Sigmoid colon (tissue), 6 donors: ENCODE measurements at regions not wholly inside any gene's neighbourhood (a gene's known extent, or its start where the extent isn't known, plus 50 kb on each side); places are given as distances from the start of the nearest gene placed in this dataset.
"Not testable (repeated sequence)": the region's sequence is repeated elsewhere in the genome, so short reads cannot be mapped to it uniquely, and the experiment has no call there.

Source experiments
- DNase-seq: peaks from one replicate; pipeline ENCODE4 v3.0.0-alpha.2; 2019
- H3K27ac ChIP-seq, 4 donors: fragments of 200-600 bp; sonication (generic); one replicate each; pipeline ENCODE4 v1.5.1; 2016 to 2019; ENCODE audit warnings: mild to moderate bottlenecking in 1 of 4
- H3K27me3 ChIP-seq, 3 donors: fragments of 200-600 bp; sonication (generic); one replicate each; pipeline ENCODE4 v1.5.1; 2019; ENCODE audit warnings: mild to moderate bottlenecking in 1 of 3
- H3K36me3 ChIP-seq, 4 donors: fragments of 200-600 bp; sonication (generic); one replicate each; pipeline ENCODE4 v1.5.1; 2016 to 2019
- H3K4me1 ChIP-seq, 4 donors: fragments of 200-600 bp; sonication (generic); one replicate each; pipeline ENCODE4 v1.5.1; 2017 to 2019
- H3K4me3 ChIP-seq, 4 donors: fragments of 200-600 bp; sonication (generic); one replicate each; pipeline ENCODE4 v1.5.1; 2017 to 2019; ENCODE audit warnings: mild to moderate bottlenecking in 2 of 4, moderate library complexity in 1 of 4
- H3K9me3 ChIP-seq, 4 donors: fragments of 200-600 bp in 3 of 4; sonication (generic) in 3 of 4; one replicate each; pipeline versions ENCODE4 v1.5.1 to v1.6.1; 2013 to 2019
- CTCF ChIP-seq, 4 experiments: fragments of 450-650 bp in 3 of 4; fragments of 200-600 bp in 1 of 4; IDR thresholded peaks; one replicate each; pipeline ENCODE4 v1.5.1; 2016 to 2019; ENCODE audit warnings: antibody characterized with exemption in 4 of 4, mild to moderate bottlenecking in 3 of 4, moderate library complexity in 2 of 4
- EP300 ChIP-seq, 4 donors: sonication (generic); formaldehyde crosslinking; IDR thresholded peaks; one replicate each; pipeline ENCODE4 v1.6.1; 2017; ENCODE audit warnings: antibody characterized with exemption in 4 of 4
- POLR2A ChIP-seq, 2 donors: fragments of 450-650 bp; IDR thresholded peaks; one replicate each; pipeline ENCODE4 v1.6.1; 2016; ENCODE audit warnings: antibody characterized with exemption in 2 of 2, mild to moderate bottlenecking in 2 of 2, moderate library complexity in 2 of 2
- POLR2AphosphoS5 ChIP-seq, 4 donors: sonication (generic); formaldehyde crosslinking; IDR thresholded peaks; one replicate each; pipeline ENCODE4 v1.6.1; 2017; ENCODE audit warnings: antibody characterized with exemption in 4 of 4
- WGBS, 2 donors: extraction: QIAGEN DNeasy Blood & Tissue Kit; methylation state at CpG; one replicate each; pipeline ENCODE4 v1.1.7; 2013; 5-methylcytosine and 5-hydroxymethylcytosine counted together
- intact Hi-C: fragments of 100-400 bp; cut with DNase I; formaldehyde crosslinking; loops from one replicate; pipeline ENCODE4 v1.15.1; 2023
- donor health status: healthy with polysubstance abuse.
- donor health status: healthy.

GRCh38 chr5:163269624-163270023 is 167.8 kb upstream of the CCNG1 start:
- no peaks in the 10 kb centered on the region for H3K27me3 ChIP-seq
- TF ChIP-seq EP300 (IDR thresholded peaks at IDR 0.05) (no peak), CTCF (IDR thresholded peaks at IDR 0.05) (no peak), POLR2AphosphoS5 (IDR thresholded peaks at IDR 0.05) (no peak), POLR2A (IDR thresholded peaks at IDR 0.05) (no peak)
- H3K27ac ChIP-seq: no peak overlapping the region
- no peak for DNase-seq
- H3K4me1 ChIP-seq: no peaks in the 10 kb centered on the region
- intact Hi-C loops: no loop called here
- no peaks in the 10 kb centered on the region for H3K36me3 ChIP-seq
- H3K9me3 ChIP-seq: no peaks in the 10 kb centered on the region
- H3K4me3 ChIP-seq: no peak overlapping the region

- no peak for DNase-seq
- intact Hi-C loops: no loop called here
- no peak for TF ChIP-seq POLR2A (IDR thresholded peaks at IDR 0.05)
- TF ChIP-seq EP300 (IDR thresholded peaks at IDR 0.05): no peak
- no peak for TF ChIP-seq CTCF (IDR thresholded peaks at IDR 0.05)
- no peak for TF ChIP-seq POLR2AphosphoS5 (IDR thresholded peaks at IDR 0.05)
- H3K9me3 ChIP-seq: no peaks in the 10 kb centered on the region
- no peaks in the 10 kb centered on the region for H3K27me3 ChIP-seq
- no peaks in the 10 kb centered on the region for H3K4me1 ChIP-seq
- no peak overlapping the region for H3K4me3 ChIP-seq
- H3K36me3 ChIP-seq: no peaks in the 10 kb centered on the region
- no peak overlapping the region for H3K27ac ChIP-seq
- 90 to 91% methylated on average over 5 of the region's 5 CpGs for WGBS, 2 donors
Observed at GRCh38 chr5:163276466-163276865, 160.9 kb upstream of the CCNG1 start.

GRCh38 chr5:163280897-163281296 is 156.5 kb upstream of the CCNG1 start:
- 60 to 88% methylated on average over 3 of the region's 3 CpGs for WGBS, 2 donors

GRCh38 chr5:163281512-163281911 is 155.9 kb upstream of the CCNG1 start:
- intact Hi-C loops: no loop called here
- no peaks in the 10 kb centered on the region for H3K9me3 ChIP-seq
- H3K27me3 ChIP-seq: no peaks in the 10 kb centered on the region
- no peak overlapping the region for H3K4me3 ChIP-seq
- DNase-seq: no peak
- 94 to 98% methylated on average over 1 of the region's 1 CpG for WGBS, 2 donors
- no peaks in the 10 kb centered on the region for H3K4me1 ChIP-seq
- no peak overlapping the region for H3K27ac ChIP-seq
- TF ChIP-seq POLR2AphosphoS5 (IDR thresholded peaks at IDR 0.05) (no peak), POLR2A (IDR thresholded peaks at IDR 0.05) (no peak), EP300 (IDR thresholded peaks at IDR 0.05) (no peak), CTCF (IDR thresholded peaks at IDR 0.05) (no peak)
- H3K36me3 ChIP-seq: no peaks in the 10 kb centered on the region

More at GRCh38 chr5:163280897-163281296, 156.5 kb upstream of the CCNG1 start:
- H3K27me3 ChIP-seq, H3K36me3 ChIP-seq, intact Hi-C loops, H3K27ac ChIP-seq, DNase-seq, H3K9me3 ChIP-seq, H3K4me3 ChIP-seq, H3K4me1 ChIP-seq: not testable (repeated sequence)

GRCh38 chr5:163293836-163294235 is 143.6 kb upstream of the CCNG1 start:
- DNase-seq: no peak
- intact Hi-C loops: no loop called here
- no peaks in the 10 kb centered on the region for H3K4me1 ChIP-seq
- no peaks in the 10 kb centered on the region for H3K27me3 ChIP-seq
- 84 to 88% methylated on average over 1 of the region's 1 CpG for WGBS, 2 donors
- no peak overlapping the region for H3K27ac ChIP-seq
- no peaks in the 10 kb centered on the region for H3K9me3 ChIP-seq
- H3K36me3 ChIP-seq: no peaks in the 10 kb centered on the region
- TF ChIP-seq CTCF (IDR thresholded peaks at IDR 0.05) (no peak), EP300 (IDR thresholded peaks at IDR 0.05) (no peak), POLR2A (IDR thresholded peaks at IDR 0.05) (no peak), POLR2AphosphoS5 (IDR thresholded peaks at IDR 0.05) (no peak)
- H3K4me3 ChIP-seq: no peak overlapping the region
